Ishikawa (cell line): ENCODE measurements at regions not wholly inside any gene's neighbourhood (a gene's known extent, or its start where the extent isn't known, plus 50 kb on each side); places are given as distances from the start of the nearest gene placed in this dataset.

ENCODE experiments used
- MAX ChIP-seq: IDR thresholded peaks from 2 replicates; pipeline ENCODE4 v1.6.1; 2012
- REST ChIP-seq: IDR thresholded peaks from 2 replicates; pipeline ENCODE4 v1.6.1; 2012; ENCODE audit warnings: low read depth, mild to moderate bottlenecking
- TEAD4 ChIP-seq: IDR thresholded peaks from 2 replicates; pipeline ENCODE4 v1.6.1; 2012
- YY1 ChIP-seq: IDR thresholded peaks from 2 replicates; pipeline ENCODE4 v1.6.1; 2012; ENCODE audit warnings: low read depth

DNA sequence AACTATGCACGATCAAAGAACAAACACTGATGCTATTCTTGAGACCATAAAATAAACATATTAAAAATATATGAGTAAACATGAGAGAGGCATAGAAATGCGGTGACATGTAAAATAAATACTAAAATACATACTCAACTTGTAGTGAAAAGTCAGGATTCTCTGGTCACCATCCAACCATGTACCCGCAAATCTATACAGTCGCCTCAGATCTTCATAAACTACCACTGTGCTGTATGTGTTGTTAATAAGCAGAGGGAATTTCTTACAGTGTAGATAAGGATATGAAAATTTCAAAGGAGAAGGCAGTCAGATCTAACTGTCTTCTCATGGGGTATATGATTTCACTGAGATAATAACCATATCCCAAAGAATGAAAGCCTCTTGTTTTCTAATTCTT is 67.8 kb upstream of the FAM47B start:
- TF ChIP-seq YY1: no peak
- TF ChIP-seq REST: no peak
- TF ChIP-seq TEAD4: no peak
- TF ChIP-seq MAX: no peak
